A673 (cell line): ENCODE measurements at regions not wholly inside any gene's neighbourhood (a gene's known extent, or its start where the extent isn't known, plus 50 kb on each side); places are given as distances from the start of the nearest gene placed in this dataset.

Source experiments
- EZH2 ChIP-seq: fragments of 200-600 bp; sonication (generic); IDR thresholded peaks from 2 replicates; pipeline ENCODE4 v1.6.1; 2017; ENCODE audit warnings: borderline replicate concordance, low read depth, mild to moderate bottlenecking, mixed read lengths, antibody characterized with exemption, low read length; ENCODE audit not compliant: poor library complexity, severe bottlenecking
- TF ChIP-seq, protein P1 (sequence below): fragments of 300-800, 200-600 bp; sonication (generic); conservative IDR thresholded peaks from 2 replicates; pipeline ENCODE4 v1.5.1; 2017; ENCODE audit warnings: low read depth, mild to moderate bottlenecking, antibody characterized with exemption, low read length, moderate library complexity, mixed read lengths

DNA sequence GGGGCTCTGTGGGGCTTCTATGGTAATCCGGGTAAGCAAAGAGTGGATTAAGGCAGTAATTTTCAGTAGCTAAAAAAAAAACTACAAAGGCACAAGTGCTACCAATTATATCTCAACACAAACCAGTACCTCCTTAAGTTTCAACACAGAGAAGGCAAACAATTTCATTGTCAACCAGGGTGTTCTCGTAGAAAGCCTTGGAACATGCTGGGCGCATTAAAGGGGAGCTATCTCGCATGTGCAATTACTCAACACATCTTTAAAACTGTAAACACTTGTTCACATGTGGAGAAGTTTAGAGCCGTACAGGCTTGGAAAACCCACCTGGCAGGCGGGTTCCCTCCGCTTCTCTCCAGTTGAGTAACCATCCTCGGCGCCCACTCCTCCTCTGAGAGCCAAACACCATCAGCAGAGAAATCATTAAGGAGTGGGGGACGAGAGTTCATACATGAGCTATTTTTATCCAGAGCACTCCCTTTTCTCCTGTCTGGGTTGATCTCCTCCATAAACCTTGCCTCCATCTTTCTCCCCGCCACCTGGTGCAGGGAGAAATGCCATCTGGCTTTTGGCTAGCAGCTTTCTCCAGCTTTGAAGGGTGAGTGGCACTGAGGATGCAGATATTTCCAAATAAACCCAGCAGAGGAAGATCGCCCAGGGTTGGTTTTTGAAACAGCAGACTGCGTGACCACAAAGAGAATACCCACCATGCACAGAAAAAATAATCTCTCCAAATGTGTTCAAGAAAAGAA lies 287.1 kb downstream of the WDR11 start:
- TF ChIP-seq, protein P1, sequence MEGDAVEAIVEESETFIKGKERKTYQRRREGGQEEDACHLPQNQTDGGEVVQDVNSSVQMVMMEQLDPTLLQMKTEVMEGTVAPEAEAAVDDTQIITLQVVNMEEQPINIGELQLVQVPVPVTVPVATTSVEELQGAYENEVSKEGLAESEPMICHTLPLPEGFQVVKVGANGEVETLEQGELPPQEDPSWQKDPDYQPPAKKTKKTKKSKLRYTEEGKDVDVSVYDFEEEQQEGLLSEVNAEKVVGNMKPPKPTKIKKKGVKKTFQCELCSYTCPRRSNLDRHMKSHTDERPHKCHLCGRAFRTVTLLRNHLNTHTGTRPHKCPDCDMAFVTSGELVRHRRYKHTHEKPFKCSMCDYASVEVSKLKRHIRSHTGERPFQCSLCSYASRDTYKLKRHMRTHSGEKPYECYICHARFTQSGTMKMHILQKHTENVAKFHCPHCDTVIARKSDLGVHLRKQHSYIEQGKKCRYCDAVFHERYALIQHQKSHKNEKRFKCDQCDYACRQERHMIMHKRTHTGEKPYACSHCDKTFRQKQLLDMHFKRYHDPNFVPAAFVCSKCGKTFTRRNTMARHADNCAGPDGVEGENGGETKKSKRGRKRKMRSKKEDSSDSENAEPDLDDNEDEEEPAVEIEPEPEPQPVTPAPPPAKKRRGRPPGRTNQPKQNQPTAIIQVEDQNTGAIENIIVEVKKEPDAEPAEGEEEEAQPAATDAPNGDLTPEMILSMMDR: no peak
- TF ChIP-seq EZH2: no peak
